OCI-LY3 (cell line): ENCODE measurements at regions not wholly inside any gene's neighbourhood (a gene's known extent, or its start where the extent isn't known, plus 50 kb on each side); places are given as distances from the start of the nearest gene placed in this dataset.

Experiments
- H2AFZ ChIP-seq: fragments of 200-600, 300-600 bp; shearing (Covaris generic); 2 replicates; pipeline ENCODE4 v1.6.0; 2014; ENCODE audit warnings: antibody characterized with exemption, low read depth, low read length
- H3K27ac ChIP-seq: fragments of 200-600, 300-600 bp; sonication (generic); 2 replicates; pipeline ENCODE4 v1.5.1; 2014; ENCODE audit warnings: mild to moderate bottlenecking, low read length, moderate library complexity, mixed read lengths
- H3K27me3 ChIP-seq: fragments of 200-600, 300-600 bp; sonication (generic); 2 replicates; pipeline ENCODE4 v1.6.1; 2014; ENCODE audit warnings: low read depth, low read length, mixed read lengths
- H3K36me3 ChIP-seq: fragments of 200-600, 300-600 bp; sonication (generic); replicated peaks from 2 replicates; pipeline ENCODE3; 2014; ENCODE audit warnings: low read depth, low read length, mixed read lengths
- H3K4me1 ChIP-seq: fragments of 300-600, 200-600 bp; sonication (generic); 2 replicates; pipeline ENCODE4 v1.6.1; 2014; ENCODE audit warnings: low read length, mixed read lengths
- H3K4me2 ChIP-seq: fragments of 200-600, 300-600 bp; sonication (generic); 2 replicates; pipeline ENCODE4 v1.6.1; 2014; ENCODE audit warnings: low read length, mixed read lengths
- H3K4me3 ChIP-seq: fragments of 300-600, 200-600 bp; sonication (generic); 2 replicates; pipeline ENCODE4 v1.5.1; 2014; ENCODE audit warnings: antibody characterized with exemption, mild to moderate bottlenecking, low read length, moderate library complexity
- H3K79me2 ChIP-seq: fragments of 300-600, 200-600 bp; shearing (Covaris generic); 2 replicates; pipeline ENCODE4 v1.6.1; 2014; ENCODE audit warnings: mild to moderate bottlenecking, low read length, mixed read lengths
- H3K9ac ChIP-seq: fragments of 300-600, 200-600 bp; shearing (Covaris generic); 2 replicates; pipeline ENCODE4 v1.6.0; 2014; ENCODE audit warnings: mild to moderate bottlenecking, low read length, moderate library complexity
- H3K9me3 ChIP-seq: fragments of 200-600, 300-600 bp; shearing (Covaris generic); 2 replicates; pipeline ENCODE4 v1.6.1; 2014; ENCODE audit warnings: low read length, mixed read lengths; ENCODE audit not compliant: insufficient read depth
- H4K20me1 ChIP-seq: fragments of 200-600, 300-600 bp; sonication (generic); 2 replicates; pipeline ENCODE4 v1.6.1; 2016; ENCODE audit warnings: low read length, mixed read lengths; ENCODE audit not compliant: insufficient read depth
- CTCF ChIP-seq: fragments of 200-600, 300-600 bp; sonication (generic); IDR thresholded peaks from 2 replicates; pipeline ENCODE4 v1.5.1; 2014; ENCODE audit warnings: antibody characterized with exemption, low read length, low read depth
- EZH2phosphoT487 ChIP-seq: fragments of 200-600 bp; shearing (Covaris generic); IDR thresholded peaks from 2 replicates; pipeline ENCODE4 v1.6.1; 2018; ENCODE audit warnings: antibody characterized with exemption, mixed run types, low read depth

GRCh38 chr9:135299651-135300345 lies 179.8 kb upstream of the PPP1R26 start:
- no peak overlapping the region for H3K9ac ChIP-seq
- TF ChIP-seq CTCF (no peak), EZH2phosphoT487 (no peak)
- H3K27ac ChIP-seq = no peak overlapping the region
- no peaks in the 10 kb centered on the region for H3K36me3 ChIP-seq
- no peak overlapping the region for H2AFZ ChIP-seq
- H3K4me1 ChIP-seq = no peaks in the 10 kb centered on the region
- H3K9me3 ChIP-seq = no peaks in the 10 kb centered on the region
- H3K4me3 ChIP-seq = no peak overlapping the region
- no peak overlapping the region for H3K4me2 ChIP-seq
- no peaks in the 10 kb centered on the region for H3K79me2 ChIP-seq
- peaks cover 3% of the 10 kb centered on the region for H3K27me3 ChIP-seq
- H4K20me1 ChIP-seq = no peaks in the 10 kb centered on the region

GRCh38 chr9:135300346-135301141 lies 179.0 kb upstream of the PPP1R26 start:
- Histone ChIP-seq H3K9ac (no peak overlapping the region), H2AFZ (no peak overlapping the region), H3K27ac (no peak overlapping the region), H3K4me3 (no peak overlapping the region), H3K4me1 (no peaks in the 10 kb centered on the region), H3K36me3 (no peaks in the 10 kb centered on the region), H3K79me2 (no peaks in the 10 kb centered on the region), H3K27me3 (peaks cover 3% of the 10 kb centered on the region), H4K20me1 (no peaks in the 10 kb centered on the region), H3K9me3 (no peaks in the 10 kb centered on the region), H3K4me2 (no peak overlapping the region)
- TF ChIP-seq CTCF (no peak), EZH2phosphoT487 (no peak)

GRCh38 chr9:135301271-135302263 lies 178.0 kb upstream of the PPP1R26 start:
- TF ChIP-seq EZH2phosphoT487 (no peak), CTCF (no peak)
- Histone ChIP-seq H3K79me2 (no peaks in the 10 kb centered on the region), H2AFZ (no peak overlapping the region), H3K4me3 (no peak overlapping the region), H3K9ac (no peak overlapping the region), H3K36me3 (no peaks in the 10 kb centered on the region), H3K4me1 (no peaks in the 10 kb centered on the region), H3K4me2 (no peak overlapping the region), H3K9me3 (no peaks in the 10 kb centered on the region), H4K20me1 (no peaks in the 10 kb centered on the region), H3K27me3 (peaks cover 3% of the 10 kb centered on the region), H3K27ac (no peak overlapping the region)
